ENCODE measurements at regions not wholly inside any gene's neighbourhood (a gene's known extent, or its start where the extent isn't known, plus 50 kb on each side); places are given as distances from the start of the nearest gene placed in this dataset.

DNA sequence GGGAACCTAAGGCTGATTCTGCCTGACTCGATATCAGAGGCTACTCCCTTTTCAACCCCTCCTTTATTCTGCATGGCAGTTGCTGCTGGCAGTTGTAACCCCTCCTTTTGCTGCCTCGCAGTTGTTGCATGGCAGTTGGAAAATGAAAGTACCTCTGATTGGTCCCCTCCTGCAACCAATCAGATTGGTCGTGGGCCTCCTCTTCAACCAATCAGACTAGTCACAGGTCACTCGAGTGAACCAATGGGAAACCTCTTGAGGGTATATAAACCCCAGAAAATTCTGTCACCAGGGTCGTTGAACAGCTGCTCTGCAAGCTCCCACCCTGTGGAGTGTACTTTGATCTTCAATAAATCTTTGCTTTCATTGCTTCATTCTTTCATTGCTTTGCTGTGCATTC lies 294.3 kb upstream of the SLC8A1 start:
- no peak overlapping the region for H3K4me3 ChIP-seq (replicated peaks in 1 of 3)
- H3K4me1 ChIP-seq = no peaks in the 10 kb centered on the region
- WGBS, 2 donors = 87 to 92% methylated on average over 5 of the region's 5 CpGs
- no peak for DNase-seq
- no peak overlapping the region for H3K27ac ChIP-seq
- intact Hi-C loops (cut with DNase I) = no loop called here
- H3K27me3 ChIP-seq = no peaks in the 10 kb centered on the region
- TF ChIP-seq, protein P1, sequence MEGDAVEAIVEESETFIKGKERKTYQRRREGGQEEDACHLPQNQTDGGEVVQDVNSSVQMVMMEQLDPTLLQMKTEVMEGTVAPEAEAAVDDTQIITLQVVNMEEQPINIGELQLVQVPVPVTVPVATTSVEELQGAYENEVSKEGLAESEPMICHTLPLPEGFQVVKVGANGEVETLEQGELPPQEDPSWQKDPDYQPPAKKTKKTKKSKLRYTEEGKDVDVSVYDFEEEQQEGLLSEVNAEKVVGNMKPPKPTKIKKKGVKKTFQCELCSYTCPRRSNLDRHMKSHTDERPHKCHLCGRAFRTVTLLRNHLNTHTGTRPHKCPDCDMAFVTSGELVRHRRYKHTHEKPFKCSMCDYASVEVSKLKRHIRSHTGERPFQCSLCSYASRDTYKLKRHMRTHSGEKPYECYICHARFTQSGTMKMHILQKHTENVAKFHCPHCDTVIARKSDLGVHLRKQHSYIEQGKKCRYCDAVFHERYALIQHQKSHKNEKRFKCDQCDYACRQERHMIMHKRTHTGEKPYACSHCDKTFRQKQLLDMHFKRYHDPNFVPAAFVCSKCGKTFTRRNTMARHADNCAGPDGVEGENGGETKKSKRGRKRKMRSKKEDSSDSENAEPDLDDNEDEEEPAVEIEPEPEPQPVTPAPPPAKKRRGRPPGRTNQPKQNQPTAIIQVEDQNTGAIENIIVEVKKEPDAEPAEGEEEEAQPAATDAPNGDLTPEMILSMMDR (IDR thresholded peaks at IDR 0.05) = no peak
- TF ChIP-seq POLR2A (IDR thresholded peaks at IDR 0.05) = no peak
- H3K36me3 ChIP-seq = no peaks in the 10 kb centered on the region
- H3K9me3 ChIP-seq = no peaks in the 10 kb centered on the region

DNA sequence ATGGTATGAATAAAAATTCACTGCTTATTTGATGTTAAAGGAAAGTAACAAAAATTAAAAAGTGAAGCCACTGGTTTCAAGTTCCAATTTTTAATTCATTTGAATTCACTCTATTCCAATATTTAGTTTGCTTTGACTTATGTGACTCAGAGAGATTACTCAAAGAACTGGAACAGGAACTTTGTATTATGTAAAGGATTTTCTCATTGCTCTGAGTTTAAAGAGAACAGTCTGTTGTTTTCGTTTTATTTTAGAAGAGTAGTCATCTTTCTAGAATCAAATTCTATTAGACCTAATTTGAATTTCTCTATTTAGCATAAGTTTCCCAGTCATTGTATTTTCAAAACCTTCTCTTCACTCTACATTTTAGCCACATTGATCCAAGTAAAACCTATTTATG lies 300.1 kb upstream of the SLC8A1 start:
- Histone ChIP-seq H3K4me1 (no peaks in the 10 kb centered on the region), H3K4me3 (replicated peaks in 1 of 3) (no peak overlapping the region), H3K27ac (no peak overlapping the region), H3K36me3 (no peaks in the 10 kb centered on the region), H3K27me3 (no peaks in the 10 kb centered on the region), H3K9me3 (no peaks in the 10 kb centered on the region)
- WGBS, 2 donors = 68 to 83% methylated on average over 1 of the region's 1 CpG
- no peak for DNase-seq
- intact Hi-C loops (cut with DNase I) = no loop called here
- TF ChIP-seq, protein P1 (IDR thresholded peaks at IDR 0.05) = no peak
- TF ChIP-seq POLR2A (IDR thresholded peaks at IDR 0.05) = no peak

DNA sequence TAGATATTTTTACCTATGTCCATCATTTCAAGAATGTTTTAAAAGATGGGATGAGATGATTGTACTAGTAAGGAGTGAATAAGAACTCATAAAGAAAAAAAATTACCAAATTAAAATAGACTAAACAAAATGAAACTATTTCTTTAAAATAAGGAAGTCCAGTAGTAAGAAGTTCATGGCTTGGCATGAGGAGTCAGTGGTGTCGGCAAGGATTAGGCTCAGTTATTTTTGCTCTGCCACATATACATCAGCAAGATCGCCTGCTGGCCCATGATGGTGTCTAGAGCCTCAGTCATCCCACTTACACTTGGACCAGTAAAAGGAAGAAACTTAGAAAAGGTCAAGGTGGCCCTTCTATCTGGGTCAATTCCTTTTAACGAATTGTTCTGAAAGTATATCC lies 300.9 kb upstream of the SLC8A1 start:
- no peak overlapping the region for H3K27ac ChIP-seq
- no peak for DNase-seq
- 66 to 78% methylated on average over 3 of the region's 3 CpGs for WGBS, 2 donors
- no peaks in the 10 kb centered on the region for H3K27me3 ChIP-seq
- H3K9me3 ChIP-seq = no peaks in the 10 kb centered on the region
- intact Hi-C loops (cut with DNase I) = no loop called here
- H3K4me1 ChIP-seq = no peaks in the 10 kb centered on the region
- no peak for TF ChIP-seq POLR2A (IDR thresholded peaks at IDR 0.05)
- TF ChIP-seq, protein P1 (IDR thresholded peaks at IDR 0.05) = no peak
- H3K36me3 ChIP-seq = no peaks in the 10 kb centered on the region
- no peak overlapping the region for H3K4me3 ChIP-seq (replicated peaks in 1 of 3)

DNA sequence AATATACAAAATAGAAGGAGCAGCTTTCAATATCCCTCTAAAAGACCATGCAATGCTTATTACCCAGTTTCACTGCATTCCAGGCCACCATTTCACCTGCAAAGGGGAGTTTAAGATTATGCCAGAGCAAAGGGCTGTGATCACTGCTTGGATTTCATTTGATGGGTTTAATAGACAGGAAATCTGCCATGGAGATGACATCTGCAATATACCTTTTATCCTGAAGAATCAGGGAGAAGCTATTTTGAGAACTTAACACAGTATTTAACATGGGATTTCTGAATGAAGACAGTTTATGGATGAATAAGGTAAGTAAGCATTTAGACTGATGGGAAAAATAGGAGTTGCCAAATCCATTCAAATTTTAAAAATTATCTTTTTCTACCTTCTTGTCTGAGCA lies 303.0 kb upstream of the SLC8A1 start:
- no peak overlapping the region for H3K27ac ChIP-seq
- intact Hi-C loops (cut with DNase I) = no loop called here
- H3K36me3 ChIP-seq = no peaks in the 10 kb centered on the region
- TF ChIP-seq, protein P1 (IDR thresholded peaks at IDR 0.05) = no peak
- no peak for TF ChIP-seq POLR2A (IDR thresholded peaks at IDR 0.05)
- no peaks in the 10 kb centered on the region for H3K27me3 ChIP-seq
- DNase-seq = no peak
- H3K4me1 ChIP-seq = no peaks in the 10 kb centered on the region
- no peaks in the 10 kb centered on the region for H3K9me3 ChIP-seq
- no peak overlapping the region for H3K4me3 ChIP-seq (replicated peaks in 1 of 3)

DNA sequence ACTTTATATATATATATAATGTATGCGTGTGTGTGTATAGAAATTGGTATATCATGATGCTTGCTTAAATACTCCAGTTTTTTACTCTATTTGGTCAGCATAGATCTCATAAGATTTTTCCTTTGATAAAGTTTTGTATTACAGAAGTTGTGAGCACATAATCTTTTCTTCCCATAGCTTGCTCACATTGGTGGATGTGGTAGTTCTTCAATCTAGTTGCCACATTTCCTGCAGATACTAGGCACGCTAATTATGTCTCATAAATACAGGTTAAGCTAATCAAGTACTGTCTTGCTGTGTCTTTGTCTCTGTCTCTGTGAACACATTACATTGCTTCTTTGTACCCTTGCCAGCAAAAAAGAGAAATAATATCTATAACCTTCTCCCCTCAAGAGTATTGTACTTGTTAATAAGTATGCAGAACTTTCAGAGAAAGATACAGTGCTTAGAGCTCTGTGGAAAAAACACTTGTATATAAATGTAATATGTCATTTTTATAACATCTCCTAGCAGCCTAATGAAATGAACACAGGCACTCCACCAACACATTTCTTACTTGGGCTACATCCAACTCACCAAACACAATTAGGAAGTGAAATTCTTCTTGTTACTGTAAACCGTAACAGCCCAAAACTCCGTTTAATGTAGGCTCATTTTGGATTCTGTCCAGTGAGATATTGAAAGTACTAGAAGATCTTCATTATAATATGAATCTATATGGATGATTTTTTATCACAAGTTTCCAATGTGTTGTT lies 306.7 kb upstream of the SLC8A1 start:
- no peaks in the 10 kb centered on the region for H3K27me3 ChIP-seq
- 64 to 75% methylated on average over 4 of the region's 4 CpGs for WGBS, 2 donors
- no peak overlapping the region for H3K27ac ChIP-seq
- H3K4me1 ChIP-seq = no peaks in the 10 kb centered on the region
- no peaks in the 10 kb centered on the region for H3K9me3 ChIP-seq
- no peak for TF ChIP-seq POLR2A (IDR thresholded peaks at IDR 0.05)
- TF ChIP-seq, protein P1 (IDR thresholded peaks at IDR 0.05) = no peak
- DNase-seq = no peak
- intact Hi-C loops (cut with DNase I) = no loop called here
- H3K36me3 ChIP-seq = no peaks in the 10 kb centered on the region
- H3K4me3 ChIP-seq (replicated peaks in 1 of 3) = no peak overlapping the region

All from thyroid gland (tissue), 4 donors.